Mesenteric fat pad (tissue), 1 donor: ENCODE measurements at regions not wholly inside any gene's neighbourhood (a gene's known extent, or its start where the extent isn't known, plus 50 kb on each side); places are given as distances from the start of the nearest gene placed in this dataset.

Experiments
- DNase-seq: peaks from one replicate; pipeline ENCODE4 v3.0.0-alpha.2; 2020; ENCODE audit warnings: low spot score
- donor health status: DM: yes; HTN: yes; CAD: no.

GRCh38 chr10:33434933-33435332 is 100.5 kb upstream of the NRP1 start:
- no peak for DNase-seq

GRCh38 chr10:33428682-33429081 is 94.2 kb upstream of the NRP1 start:
- DNase-seq: no peak

- DNase-seq: no peak
Measured at GRCh38 chr10:33423154-33423529, 88.7 kb upstream of the NRP1 start.

- DNase-seq: no peak
Measured at GRCh38 chr10:33422471-33423153, 88.1 kb upstream of the NRP1 start.

- no peak for DNase-seq
Measured at GRCh38 chr10:33421789-33422462, 87.5 kb upstream of the NRP1 start.

GRCh38 chr10:33419311-33419710 is 84.8 kb upstream of the NRP1 start:
- DNase-seq: no peak

- no peak for DNase-seq
Measured at GRCh38 chr10:33418301-33418700, 83.8 kb upstream of the NRP1 start.

GRCh38 chr10:33416691-33417090 is 82.2 kb upstream of the NRP1 start:
- no peak for DNase-seq

GRCh38 chr10:33416209-33416608 is 81.7 kb upstream of the NRP1 start:
- DNase-seq: no peak

GRCh38 chr10:33414841-33415240 is 80.4 kb upstream of the NRP1 start:
- no peak for DNase-seq

- DNase-seq: no peak
Measured at GRCh38 chr10:33412653-33413361, 78.3 kb upstream of the NRP1 start.

- DNase-seq: no peak
Measured at GRCh38 chr10:33412241-33412640, 77.8 kb upstream of the NRP1 start.

GRCh38 chr10:33410860-33411234 is 76.4 kb upstream of the NRP1 start:
- DNase-seq: no peak

GRCh38 chr10:33410096-33410859 is 75.8 kb upstream of the NRP1 start:
- no peak for DNase-seq

- no peak for DNase-seq
Measured at GRCh38 chr10:33406596-33406995, 72.1 kb upstream of the NRP1 start.

- DNase-seq: no peak
Measured at GRCh38 chr10:33402220-33403073, 68.0 kb upstream of the NRP1 start.

- DNase-seq: no peak
Measured at GRCh38 chr10:33401300-33401699, 66.8 kb upstream of the NRP1 start.

- no peak for DNase-seq
Measured at GRCh38 chr10:33398796-33399195, 64.3 kb upstream of the NRP1 start.

- no peak for DNase-seq
Measured at GRCh38 chr10:33396938-33397337, 62.5 kb upstream of the NRP1 start.

GRCh38 chr10:33396279-33396678 is 61.8 kb upstream of the NRP1 start:
- no peak for DNase-seq

GRCh38 chr10:33395201-33395600 is 60.7 kb upstream of the NRP1 start:
- DNase-seq: no peak
